Tibial artery (tissue), 4 donors: ENCODE measurements at regions not wholly inside any gene's neighbourhood (a gene's known extent, or its start where the extent isn't known, plus 50 kb on each side); places are given as distances from the start of the nearest gene placed in this dataset.

ENCODE experiments used
- DNase-seq, 2 donors: peaks; one replicate each; pipeline ENCODE4 v3.0.0-alpha.2; 2019
- H3K27ac ChIP-seq, 2 donors: fragments of 200-600 bp; sonication (generic) in 1 of 2; 1 replicate in 1 of 2; 2 replicates in 1 of 2; pipeline ENCODE4 v1.5.1; 2018 to 2019; ENCODE audit warnings: mild to moderate bottlenecking in 1 of 2
- H3K27me3 ChIP-seq, 2 donors: fragments of 200-600 bp; sonication (generic) in 1 of 2; one replicate each; pipeline versions ENCODE4 v1.5.1 to v1.6.0; 2016 to 2019
- H3K36me3 ChIP-seq, 3 donors: fragments of 200-600 bp; sonication (generic) in 2 of 3; one replicate each; pipeline ENCODE4 v1.5.1; 2016 to 2019; ENCODE audit warnings: mild to moderate bottlenecking in 2 of 3
- H3K4me1 ChIP-seq, 4 donors: fragments of 200-600 bp; sonication (generic) in 2 of 4; 1 replicate in 3 of 4; 2 replicates in 1 of 4; pipeline ENCODE4 v1.5.1; 2016 to 2019
- H3K4me3 ChIP-seq, 2 donors: fragments of 200-600 bp; sonication (generic) in 1 of 2; 1 replicate in 1 of 2; 2 replicates in 1 of 2; pipeline ENCODE4 v1.5.1; 2018 to 2019; ENCODE audit warnings: mild to moderate bottlenecking in 2 of 2
- H3K9me3 ChIP-seq, 3 donors: fragments of 200-600 bp; sonication (generic) in 1 of 3; one replicate each; pipeline ENCODE4 v1.5.1; 2016 to 2019
- intact Hi-C: fragments of 100-400 bp; cut with DNase I; formaldehyde crosslinking; loops from one replicate; pipeline ENCODE4 v1.15.0; 2023; ENCODE audit warnings: low total_unique reads
- TF ChIP-seq, protein P1 (sequence below), 2 experiments: fragments of 200-600 bp in 1 of 2; fragments of 450-650 bp in 1 of 2; IDR thresholded peaks; one replicate each; pipeline ENCODE4 v1.5.1; 2017 to 2019; ENCODE audit warnings: antibody characterized with exemption in 2 of 2, mild to moderate bottlenecking in 1 of 2, moderate library complexity in 1 of 2

DNA sequence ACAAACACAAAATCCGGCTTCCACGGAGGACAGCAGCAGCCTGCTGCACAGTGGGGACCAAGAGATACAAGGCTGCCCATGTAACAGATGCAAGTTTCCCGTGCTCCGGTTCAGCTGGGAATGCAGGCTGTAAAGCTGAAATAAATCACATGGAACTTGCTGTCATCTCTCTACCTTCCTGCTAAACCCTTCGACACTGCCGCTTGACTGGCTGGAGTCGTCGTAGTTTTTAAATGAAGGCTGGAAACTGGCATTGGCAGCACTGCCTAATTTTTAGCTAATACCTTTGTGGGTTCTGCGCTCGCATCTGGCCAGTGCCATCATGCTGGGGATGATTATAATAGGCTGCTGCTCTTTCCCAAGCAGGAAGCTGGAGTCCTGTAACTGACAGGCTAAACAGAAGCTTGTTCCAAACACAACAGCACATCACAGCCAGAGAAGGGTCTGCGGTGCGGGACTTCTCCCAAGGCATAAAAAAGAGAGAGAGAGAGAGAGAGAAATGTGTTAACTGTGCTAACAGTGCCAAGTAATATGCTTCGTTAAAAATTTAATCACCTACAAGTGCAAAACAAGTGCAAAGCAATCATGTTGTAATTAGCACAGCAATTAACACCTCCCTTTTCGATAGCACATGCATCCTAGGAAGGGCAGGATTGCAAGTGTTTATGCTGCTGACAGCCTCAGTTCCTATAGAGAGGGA lies 146.1 kb downstream of the TFAP2A start:
- Histone ChIP-seq H3K4me3 (no peak overlapping the region), H3K27ac (no peak overlapping the region), H3K4me1 (no peaks in the 10 kb centered on the region), H3K9me3 (no peaks in the 10 kb centered on the region), H3K36me3 (no peaks in the 10 kb centered on the region), H3K27me3 (peaks cover 0 to 11% of the 10 kb centered on the region in 2 donors)
- DNase-seq: no peak
- intact Hi-C loops: no loop called here
- TF ChIP-seq, protein P1, sequence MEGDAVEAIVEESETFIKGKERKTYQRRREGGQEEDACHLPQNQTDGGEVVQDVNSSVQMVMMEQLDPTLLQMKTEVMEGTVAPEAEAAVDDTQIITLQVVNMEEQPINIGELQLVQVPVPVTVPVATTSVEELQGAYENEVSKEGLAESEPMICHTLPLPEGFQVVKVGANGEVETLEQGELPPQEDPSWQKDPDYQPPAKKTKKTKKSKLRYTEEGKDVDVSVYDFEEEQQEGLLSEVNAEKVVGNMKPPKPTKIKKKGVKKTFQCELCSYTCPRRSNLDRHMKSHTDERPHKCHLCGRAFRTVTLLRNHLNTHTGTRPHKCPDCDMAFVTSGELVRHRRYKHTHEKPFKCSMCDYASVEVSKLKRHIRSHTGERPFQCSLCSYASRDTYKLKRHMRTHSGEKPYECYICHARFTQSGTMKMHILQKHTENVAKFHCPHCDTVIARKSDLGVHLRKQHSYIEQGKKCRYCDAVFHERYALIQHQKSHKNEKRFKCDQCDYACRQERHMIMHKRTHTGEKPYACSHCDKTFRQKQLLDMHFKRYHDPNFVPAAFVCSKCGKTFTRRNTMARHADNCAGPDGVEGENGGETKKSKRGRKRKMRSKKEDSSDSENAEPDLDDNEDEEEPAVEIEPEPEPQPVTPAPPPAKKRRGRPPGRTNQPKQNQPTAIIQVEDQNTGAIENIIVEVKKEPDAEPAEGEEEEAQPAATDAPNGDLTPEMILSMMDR (IDR thresholded peaks at IDR 0.05): no peak

DNA sequence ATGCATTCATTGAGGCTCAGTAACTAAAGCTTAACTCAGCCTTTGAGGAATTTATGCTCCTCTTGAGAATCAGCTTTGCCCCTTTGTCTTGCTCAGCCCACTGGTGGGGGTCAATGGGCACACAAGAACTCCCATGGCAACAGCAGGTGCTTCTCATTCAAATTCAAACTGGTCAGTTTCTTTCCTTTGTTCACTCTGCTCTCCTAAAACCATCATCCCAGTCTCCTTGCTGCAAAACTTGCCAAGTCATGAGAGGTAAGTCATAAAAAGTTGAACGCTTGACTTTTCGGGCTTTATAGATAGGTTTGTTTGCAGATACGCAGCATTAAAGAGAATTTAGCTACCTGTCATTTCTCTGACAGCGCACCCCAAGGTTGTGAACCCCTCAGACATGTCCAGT lies 146.8 kb downstream of the TFAP2A start:
- Histone ChIP-seq H3K9me3 (no peaks in the 10 kb centered on the region), H3K27ac (no peak overlapping the region), H3K36me3 (no peaks in the 10 kb centered on the region), H3K4me1 (no peaks in the 10 kb centered on the region), H3K4me3 (no peak overlapping the region), H3K27me3 (peaks cover 0 to 11% of the 10 kb centered on the region in 2 donors)
- TF ChIP-seq, protein P1 (IDR thresholded peaks at IDR 0.05): no peak
- no peak for DNase-seq
- intact Hi-C loops: no loop called here

DNA sequence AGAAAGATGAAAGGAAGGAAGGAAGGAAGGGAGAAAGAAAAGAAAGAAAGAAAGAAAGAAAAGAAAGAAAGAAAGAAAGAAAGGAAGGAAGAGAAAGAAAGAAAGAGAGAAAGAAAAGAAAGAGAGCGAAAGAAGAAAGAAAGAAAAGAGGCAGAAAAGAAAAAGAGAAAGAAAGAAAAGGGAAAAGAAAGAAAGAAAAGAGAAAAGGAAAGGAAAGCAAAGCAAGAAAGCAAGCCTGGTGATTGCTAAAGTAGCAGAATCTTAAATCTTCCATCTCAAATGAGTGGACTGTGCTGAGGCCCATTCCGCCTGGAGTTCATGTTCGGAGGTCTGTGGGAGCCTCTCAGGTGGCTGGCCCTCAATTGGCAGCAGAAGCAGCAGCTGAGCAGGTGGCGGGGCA lies 148.4 kb downstream of the TFAP2A start:
- H3K27ac ChIP-seq: no peak overlapping the region
- no peaks in the 10 kb centered on the region for H3K36me3 ChIP-seq
- DNase-seq: no peak
- no peaks in the 10 kb centered on the region for H3K4me1 ChIP-seq
- intact Hi-C loops: no loop called here
- no peaks in the 10 kb centered on the region for H3K9me3 ChIP-seq
- H3K27me3 ChIP-seq: peaks cover 0 to 11% of the 10 kb centered on the region in 2 donors
- H3K4me3 ChIP-seq: no peak overlapping the region
- TF ChIP-seq, protein P1 (IDR thresholded peaks at IDR 0.05): no peak

DNA sequence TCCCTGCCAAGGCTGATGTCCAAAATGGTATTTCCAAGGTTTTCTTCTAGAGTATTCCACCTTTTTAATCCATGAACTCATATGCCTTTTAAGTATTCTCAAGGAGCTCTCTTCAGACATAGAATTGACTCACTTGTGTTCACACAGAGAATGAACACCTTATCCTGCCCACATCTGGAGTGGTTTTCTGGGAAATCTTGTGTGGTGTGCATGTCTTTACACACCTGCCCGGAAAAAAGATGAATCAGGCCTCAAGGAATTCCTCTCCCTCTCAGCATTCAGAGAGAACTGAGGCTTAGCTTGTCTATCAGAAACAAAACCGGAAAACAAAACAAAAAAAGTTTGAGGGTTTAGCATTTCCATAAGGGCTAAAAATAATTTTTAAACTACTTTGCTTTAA lies 148.8 kb downstream of the TFAP2A start:
- TF ChIP-seq, protein P1 (IDR thresholded peaks at IDR 0.05): no peak
- Histone ChIP-seq H3K36me3 (no peaks in the 10 kb centered on the region), H3K27ac (no peak overlapping the region), H3K4me3 (no peak overlapping the region), H3K4me1 (no peaks in the 10 kb centered on the region), H3K27me3 (peaks cover 0 to 11% of the 10 kb centered on the region in 2 donors), H3K9me3 (no peaks in the 10 kb centered on the region)
- DNase-seq: no peak
- intact Hi-C loops: no loop called here

DNA sequence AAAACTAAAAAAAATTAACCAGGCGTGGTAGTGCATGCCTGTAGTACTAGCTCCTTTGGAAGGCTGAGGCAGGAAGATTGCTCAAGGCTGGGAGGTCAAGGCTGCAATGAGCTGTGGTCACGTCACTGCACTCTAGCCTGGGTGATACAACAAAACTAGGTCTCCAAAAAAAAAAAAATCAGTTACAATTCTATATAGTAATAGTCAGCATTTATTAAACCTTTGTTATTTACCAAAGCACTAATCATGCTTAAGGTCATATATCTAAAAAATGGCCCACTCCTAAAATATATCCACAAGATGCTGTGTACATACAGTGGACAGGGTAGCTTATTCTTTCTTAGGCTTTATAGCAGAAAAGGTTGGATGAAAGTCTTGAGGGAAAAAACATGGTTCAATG lies 152.4 kb downstream of the TFAP2A start:
- Histone ChIP-seq H3K27ac (no peak overlapping the region), H3K36me3 (no peaks in the 10 kb centered on the region), H3K4me3 (no peak overlapping the region), H3K27me3 (no peaks in the 10 kb centered on the region), H3K9me3 (no peaks in the 10 kb centered on the region), H3K4me1 (no peaks in the 10 kb centered on the region)
- DNase-seq: no peak
- TF ChIP-seq, protein P1 (IDR thresholded peaks at IDR 0.05): no peak
- intact Hi-C loops: no loop called here

DNA sequence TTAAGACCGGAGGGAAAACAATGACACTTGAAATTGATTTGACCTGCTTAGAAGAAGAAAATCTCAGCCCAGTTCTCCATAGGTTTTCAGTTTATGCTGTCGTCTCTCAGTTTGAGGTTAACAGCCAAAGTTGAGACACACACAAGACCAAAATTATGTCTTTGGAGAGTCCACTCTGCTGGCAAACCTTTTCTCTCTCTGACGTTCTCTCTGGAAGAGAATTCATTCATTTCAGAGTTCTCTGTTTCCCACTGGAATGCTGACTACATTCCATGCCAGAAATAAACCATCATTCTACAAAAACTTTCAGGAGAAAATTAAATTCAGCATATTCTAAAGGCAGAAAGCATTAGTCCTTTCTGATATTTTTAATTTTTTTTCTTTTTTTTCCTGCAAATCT lies 155.2 kb downstream of the TFAP2A start:
- no peaks in the 10 kb centered on the region for H3K9me3 ChIP-seq
- intact Hi-C loops: no loop called here
- H3K36me3 ChIP-seq: no peaks in the 10 kb centered on the region
- H3K4me3 ChIP-seq: no peak overlapping the region
- H3K4me1 ChIP-seq: no peaks in the 10 kb centered on the region
- H3K27ac ChIP-seq: no peak overlapping the region
- TF ChIP-seq, protein P1 (IDR thresholded peaks at IDR 0.05): no peak
- H3K27me3 ChIP-seq: no peaks in the 10 kb centered on the region
- no peak for DNase-seq
